Dendritic cell treated with granulocyte-macrophage colony-stimulating factor and Interleukin-4, amounts not matched to agents 40 ng/mL and 50 ng/mL, for 4 days (primary cell): ENCODE measurements at regions not wholly inside any gene's neighbourhood (a gene's known extent, or its start where the extent isn't known, plus 50 kb on each side); places are given as distances from the start of the nearest gene placed in this dataset.
"Not testable (repeated sequence)": the region's sequence is repeated elsewhere in the genome, so short reads cannot be mapped to it uniquely, and the experiment has no call there.

Experiments used
- H3K27ac Mint-ChIP-seq: one replicate; pipeline ENCODE4 v1.8.0; 2022; ENCODE audit warnings: mild to moderate bottlenecking, mixed read lengths
- H3K27me3 Mint-ChIP-seq: one replicate; pipeline ENCODE4 v1.8.0; 2022; ENCODE audit warnings: mild to moderate bottlenecking, mixed read lengths
- H3K36me3 Mint-ChIP-seq: one replicate; pipeline ENCODE4 v1.8.0; 2022; ENCODE audit warnings: low read depth, mixed read lengths
- H3K4me1 Mint-ChIP-seq: one replicate; pipeline ENCODE4 v1.8.0; 2022; ENCODE audit warnings: low read depth, mixed read lengths
- H3K4me3 Mint-ChIP-seq: one replicate; pipeline ENCODE4 v1.8.0; 2022; ENCODE audit warnings: mild to moderate bottlenecking, moderate library complexity, mixed read lengths
- H3K9me3 Mint-ChIP-seq: one replicate; pipeline ENCODE4 v1.8.0; 2022; ENCODE audit warnings: mixed read lengths
- intact Hi-C: fragments of 100-400 bp; cut with micrococcal nuclease; formaldehyde crosslinking; loops from one replicate; pipeline ENCODE4 v1.15.0; 2022

GRCh38 chr12:58086930-58087329 is 145.6 kb downstream of the ATP23 start:
- Mint-ChIP-seq H3K4me3 (no peak overlapping the region), H3K36me3 (no peaks in the 10 kb centered on the region), H3K9me3 (peaks cover 8% of the 10 kb centered on the region), H3K27me3 (no peaks in the 10 kb centered on the region), H3K4me1 (no peaks in the 10 kb centered on the region), H3K27ac (no peak overlapping the region)
- intact Hi-C loops: no loop called here

DNA sequence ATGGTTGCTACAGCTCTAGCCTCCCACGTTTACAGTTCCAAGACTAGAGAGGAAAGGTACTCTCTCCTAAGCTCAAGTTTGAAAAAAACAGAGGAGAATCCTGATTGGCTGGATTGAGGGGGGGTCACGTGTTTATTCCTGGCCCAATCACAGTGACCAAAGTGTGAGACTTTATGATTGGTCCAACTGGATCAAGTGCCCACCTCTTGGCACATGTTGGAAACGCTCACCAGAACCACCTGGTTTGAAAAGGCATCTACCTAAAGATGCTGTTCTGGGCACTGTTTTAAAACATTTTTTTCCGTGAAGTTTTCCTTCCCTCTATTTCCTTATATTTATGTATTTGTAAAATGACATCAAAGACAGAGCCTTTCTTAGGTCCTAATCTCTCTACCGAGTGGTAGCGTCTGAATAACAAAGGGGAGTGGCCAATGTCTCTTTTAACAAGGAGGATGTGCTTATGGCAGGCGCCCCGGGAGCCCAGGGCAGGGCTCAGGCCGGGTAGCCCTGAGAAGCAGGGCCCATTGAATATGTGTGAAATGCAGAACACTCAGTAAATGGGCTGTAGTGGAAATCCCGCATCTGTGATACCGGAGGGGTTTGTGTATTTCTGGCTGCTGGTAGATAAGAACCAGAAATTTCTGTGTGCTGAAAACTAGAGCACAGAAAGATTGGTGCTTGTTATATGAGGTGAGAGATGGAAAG is 146.2 kb downstream of the ATP23 start:
- no peak overlapping the region for H3K4me3 Mint-ChIP-seq
- intact Hi-C loops: no loop called here
- H3K4me1 Mint-ChIP-seq: no peaks in the 10 kb centered on the region
- peaks cover 8% of the 10 kb centered on the region for H3K9me3 Mint-ChIP-seq
- H3K27me3 Mint-ChIP-seq: no peaks in the 10 kb centered on the region
- no peak overlapping the region for H3K27ac Mint-ChIP-seq
- H3K36me3 Mint-ChIP-seq: no peaks in the 10 kb centered on the region

DNA sequence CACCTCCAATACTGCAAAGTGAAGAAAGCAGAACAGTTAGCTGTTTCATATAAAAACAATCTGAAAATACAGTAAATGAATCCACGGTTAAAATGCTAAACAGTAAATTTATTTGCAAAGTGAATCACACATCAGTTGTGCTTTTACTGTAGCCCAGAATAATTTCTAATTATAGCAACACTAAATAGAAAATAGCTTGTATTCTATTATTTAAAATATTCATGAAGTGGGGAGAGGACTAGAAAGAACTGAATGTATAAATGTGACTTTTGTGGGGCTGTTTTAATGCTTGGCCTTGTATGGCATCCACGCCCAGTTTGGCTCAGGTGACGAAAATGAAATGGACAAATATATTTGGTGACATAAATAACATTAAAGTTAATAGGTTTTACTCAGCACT is 148.2 kb downstream of the ATP23 start:
- Mint-ChIP-seq H3K27ac (no peak overlapping the region), H3K27me3 (no peaks in the 10 kb centered on the region), H3K9me3 (peaks cover 8% of the 10 kb centered on the region), H3K4me1 (no peaks in the 10 kb centered on the region), H3K36me3 (no peaks in the 10 kb centered on the region), H3K4me3 (no peak overlapping the region)
- intact Hi-C loops: no loop called here

DNA sequence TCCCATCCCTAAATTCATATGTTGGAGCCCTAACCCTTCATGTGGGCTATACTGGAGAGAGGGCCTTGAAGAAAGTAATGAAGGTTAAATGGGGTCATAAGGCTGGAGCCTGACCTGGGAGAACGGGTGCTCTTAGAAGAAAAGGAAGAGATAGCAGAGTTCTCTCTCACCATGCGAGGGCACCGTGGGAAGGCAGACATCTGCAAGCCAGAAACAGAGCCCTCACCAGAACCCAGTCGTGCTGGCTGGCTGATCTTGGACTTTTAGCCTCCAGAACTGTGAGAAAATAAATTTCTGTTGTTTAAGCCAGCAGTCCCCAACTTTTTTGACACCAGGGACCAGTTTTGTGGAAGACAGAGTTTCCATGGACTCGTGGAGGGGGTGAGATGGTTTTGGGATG is 149.3 kb downstream of the ATP23 start:
- intact Hi-C loops: no loop called here
- Mint-ChIP-seq H3K27me3 (no peaks in the 10 kb centered on the region), H3K27ac (no peak overlapping the region), H3K4me1 (no peaks in the 10 kb centered on the region), H3K9me3 (peaks cover 8% of the 10 kb centered on the region), H3K4me3 (no peak overlapping the region), H3K36me3 (no peaks in the 10 kb centered on the region)

- no peaks in the 10 kb centered on the region for H3K4me1 Mint-ChIP-seq
- H3K9me3 Mint-ChIP-seq: no peaks in the 10 kb centered on the region
- intact Hi-C loops: no loop called here
- H3K36me3 Mint-ChIP-seq: no peaks in the 10 kb centered on the region
- no peak overlapping the region for H3K4me3 Mint-ChIP-seq
- no peaks in the 10 kb centered on the region for H3K27me3 Mint-ChIP-seq
- no peak overlapping the region for H3K27ac Mint-ChIP-seq
Observed at GRCh38 chr12:58095002-58095401, 153.6 kb downstream of the ATP23 start.

DNA sequence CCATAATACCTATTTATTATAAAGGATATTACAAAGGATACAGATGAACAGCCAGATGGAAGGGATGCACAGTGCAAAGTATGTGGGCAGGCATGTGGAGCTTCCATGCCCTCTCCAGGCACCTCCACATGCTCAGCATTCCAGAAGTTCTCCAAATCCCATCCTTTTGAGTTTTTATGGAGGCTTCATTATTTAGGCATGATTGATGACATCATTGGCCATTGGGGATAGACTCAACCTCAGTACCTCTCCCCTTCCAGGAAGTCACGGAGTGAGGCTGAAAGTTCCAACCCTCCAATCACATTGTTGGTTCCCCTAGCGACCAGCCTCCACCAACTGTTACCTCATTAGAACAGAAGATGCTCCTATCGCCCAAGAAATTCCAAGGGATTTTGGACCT is 156.4 kb downstream of the ATP23 start:
- intact Hi-C loops: no loop called here
- H3K4me1 Mint-ChIP-seq: no peaks in the 10 kb centered on the region
- no peak overlapping the region for H3K27ac Mint-ChIP-seq
- no peaks in the 10 kb centered on the region for H3K36me3 Mint-ChIP-seq
- H3K4me3 Mint-ChIP-seq: no peak overlapping the region
- H3K9me3 Mint-ChIP-seq: no peaks in the 10 kb centered on the region
- H3K27me3 Mint-ChIP-seq: no peaks in the 10 kb centered on the region

- no peaks in the 10 kb centered on the region for H3K27me3 Mint-ChIP-seq
- intact Hi-C loops: no loop called here
- H3K4me1 Mint-ChIP-seq: no peaks in the 10 kb centered on the region
- H3K36me3 Mint-ChIP-seq: no peaks in the 10 kb centered on the region
- no peaks in the 10 kb centered on the region for H3K9me3 Mint-ChIP-seq
- no peak overlapping the region for H3K27ac Mint-ChIP-seq
- H3K4me3 Mint-ChIP-seq: no peak overlapping the region
Observed at GRCh38 chr12:58099476-58099875, 158.1 kb downstream of the ATP23 start.

- H3K9me3 Mint-ChIP-seq: peaks cover 8% of the 10 kb centered on the region
- intact Hi-C loops: no loop called here
Observed at GRCh38 chr12:58104351-58104755, 163.0 kb downstream of the ATP23 start.

DNA sequence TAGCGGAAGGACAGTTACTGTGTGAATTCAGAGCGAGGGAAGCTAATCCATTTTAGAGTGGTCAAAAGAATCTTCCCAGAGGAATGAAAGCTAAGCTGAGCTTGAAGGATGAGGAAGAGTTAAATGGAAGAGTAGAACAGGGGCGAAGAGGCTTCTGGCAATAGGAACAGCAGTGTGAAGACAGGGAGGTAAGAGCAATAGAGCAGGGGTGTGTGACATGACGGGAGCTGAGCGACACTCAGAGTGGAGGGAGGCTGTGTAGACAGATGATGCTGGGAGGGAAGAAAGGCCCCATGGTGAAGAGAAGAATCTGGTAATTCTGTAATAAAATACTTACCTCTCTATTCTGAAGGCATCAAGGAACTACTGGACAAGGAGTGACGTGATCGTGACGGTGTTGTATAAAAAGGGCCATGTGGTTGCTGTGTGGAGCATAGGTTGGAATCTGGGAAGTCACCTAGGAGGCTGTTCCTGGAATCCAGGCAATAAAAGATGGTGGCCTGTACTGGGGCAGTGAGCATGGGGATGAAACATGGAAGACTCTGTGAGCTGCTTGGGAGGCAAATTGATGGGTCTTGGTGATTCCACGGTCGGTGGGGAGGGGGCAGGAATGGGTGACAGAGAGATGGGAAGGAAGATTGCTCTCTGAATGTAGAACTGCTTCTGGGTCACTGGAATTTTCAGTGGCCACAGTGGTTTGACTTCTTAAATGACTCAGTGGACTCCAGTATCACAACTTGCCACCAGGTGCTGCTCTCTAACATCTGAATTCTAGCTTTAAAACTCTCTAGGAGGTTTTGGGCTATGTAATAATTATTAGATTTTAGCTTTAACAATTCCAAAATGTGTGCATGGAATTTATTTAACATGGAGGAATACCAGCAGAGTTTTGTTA is 164.1 kb downstream of the ATP23 start:
- H3K36me3 Mint-ChIP-seq: no peaks in the 10 kb centered on the region
- intact Hi-C loops: no loop called here
- peaks cover 8% of the 10 kb centered on the region for H3K9me3 Mint-ChIP-seq
- H3K27ac Mint-ChIP-seq: no peak overlapping the region
- H3K4me1 Mint-ChIP-seq: no peaks in the 10 kb centered on the region
- no peak overlapping the region for H3K4me3 Mint-ChIP-seq
- H3K27me3 Mint-ChIP-seq: no peaks in the 10 kb centered on the region

More at GRCh38 chr12:58104351-58104755, 163.0 kb downstream of the ATP23 start:
- Mint-ChIP-seq H3K4me1 (no peaks in the 10 kb centered on the region), H3K4me3 (no peak overlapping the region), H3K27ac (no peak overlapping the region), H3K36me3 (no peaks in the 10 kb centered on the region), H3K27me3 (no peaks in the 10 kb centered on the region)

DNA sequence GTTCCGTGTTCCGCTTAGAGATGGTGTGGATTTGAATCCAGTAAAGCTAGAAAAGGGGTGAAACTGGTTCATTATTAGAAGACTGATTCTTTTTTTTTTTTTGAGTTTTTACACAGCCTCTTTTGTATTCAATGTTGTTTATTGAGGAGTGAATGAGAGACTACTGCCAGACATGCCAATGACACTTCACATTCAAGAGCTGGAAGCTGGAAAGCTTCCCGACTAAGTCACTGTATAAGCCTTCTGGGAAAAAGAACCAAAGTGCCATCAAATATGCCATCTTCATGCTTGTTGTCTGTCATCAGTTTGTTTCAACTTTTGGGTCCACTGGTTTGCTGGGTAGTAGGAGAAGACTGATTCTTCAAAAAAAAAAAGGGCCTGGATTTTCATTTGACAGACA is 164.8 kb downstream of the ATP23 start:
- Mint-ChIP-seq H3K27me3 (no peaks in the 10 kb centered on the region), H3K36me3 (no peaks in the 10 kb centered on the region), H3K9me3 (peaks cover 8% of the 10 kb centered on the region), H3K27ac (no peak overlapping the region), H3K4me1 (no peaks in the 10 kb centered on the region), H3K4me3 (no peak overlapping the region)
- intact Hi-C loops: no loop called here

GRCh38 chr12:58117201-58117600 is 175.8 kb downstream of the ATP23 start:
- no peak overlapping the region for H3K4me3 Mint-ChIP-seq
- H3K4me1 Mint-ChIP-seq: no peaks in the 10 kb centered on the region
- no peak overlapping the region for H3K27ac Mint-ChIP-seq
- H3K9me3 Mint-ChIP-seq: peaks cover 17% of the 10 kb centered on the region
- no peaks in the 10 kb centered on the region for H3K27me3 Mint-ChIP-seq
- intact Hi-C loops: no loop called here
- H3K36me3 Mint-ChIP-seq: no peaks in the 10 kb centered on the region

- H3K36me3 Mint-ChIP-seq: no peaks in the 10 kb centered on the region
- H3K27me3 Mint-ChIP-seq: no peaks in the 10 kb centered on the region
- intact Hi-C loops: no loop called here
- no peak overlapping the region for H3K27ac Mint-ChIP-seq
- H3K4me3 Mint-ChIP-seq: no peak overlapping the region
- peaks cover 17% of the 10 kb centered on the region for H3K9me3 Mint-ChIP-seq
- H3K4me1 Mint-ChIP-seq: no peaks in the 10 kb centered on the region
Observed at GRCh38 chr12:58117667-58118066, 176.3 kb downstream of the ATP23 start.

GRCh38 chr12:58125761-58126160 is 184.4 kb downstream of the ATP23 start:
- H3K27ac Mint-ChIP-seq, H3K9me3 Mint-ChIP-seq, H3K36me3 Mint-ChIP-seq, intact Hi-C loops, H3K4me3 Mint-ChIP-seq, H3K27me3 Mint-ChIP-seq, H3K4me1 Mint-ChIP-seq: not testable (repeated sequence)

GRCh38 chr12:58131986-58132755 is 190.8 kb downstream of the ATP23 start:
- intact Hi-C loops: no loop called here
- Mint-ChIP-seq H3K4me3 (no peak overlapping the region), H3K9me3 (no peaks in the 10 kb centered on the region), H3K27ac (no peak overlapping the region), H3K4me1 (no peaks in the 10 kb centered on the region), H3K27me3 (no peaks in the 10 kb centered on the region), H3K36me3 (no peaks in the 10 kb centered on the region)
